ENCODE measurements at regions not wholly inside any gene's neighbourhood (a gene's known extent, or its start where the extent isn't known, plus 50 kb on each side); places are given as distances from the start of the nearest gene placed in this dataset.
"Not testable (repeated sequence)": the region's sequence is repeated elsewhere in the genome, so short reads cannot be mapped to it uniquely, and the experiment has no call there.

GRCh38 chr6:102808944-102809505 lies 1415.5 kb downstream of the GRIK2 start:
- not testable (repeated sequence) for DNase-seq

GRCh38 chr6:102799051-102799450 lies 1405.5 kb downstream of the GRIK2 start:
- DNase-seq: no peak

GRCh38 chr6:102798636-102799035 lies 1405.1 kb downstream of the GRIK2 start:
- DNase-seq: no peak

- no peak for DNase-seq
Measured at GRCh38 chr6:102793752-102794151, 1400.2 kb downstream of the GRIK2 start.

GRCh38 chr6:102774326-102774725 lies 1380.8 kb downstream of the GRIK2 start:
- no peak for DNase-seq

GRCh38 chr6:102773636-102774035 lies 1380.1 kb downstream of the GRIK2 start:
- DNase-seq: no peak

GRCh38 chr6:102766963-102767362 lies 1373.5 kb downstream of the GRIK2 start:
- no peak for DNase-seq

- no peak for DNase-seq
Measured at GRCh38 chr6:102764317-102764716, 1370.8 kb downstream of the GRIK2 start.

GRCh38 chr6:102763891-102764290 lies 1370.4 kb downstream of the GRIK2 start:
- no peak for DNase-seq

GRCh38 chr6:102761872-102762271 lies 1368.4 kb downstream of the GRIK2 start:
- no peak for DNase-seq

- DNase-seq: no peak
Measured at GRCh38 chr6:102759415-102759814, 1365.9 kb downstream of the GRIK2 start.

GRCh38 chr6:102758536-102758935 lies 1365.0 kb downstream of the GRIK2 start:
- not testable (repeated sequence) for DNase-seq

- no peak for DNase-seq
Measured at GRCh38 chr6:102749210-102749971, 1355.9 kb downstream of the GRIK2 start.

GRCh38 chr6:102746941-102747340 lies 1353.4 kb downstream of the GRIK2 start:
- DNase-seq: no peak

GRCh38 chr6:102742754-102743356 lies 1349.3 kb downstream of the GRIK2 start:
- DNase-seq: no peak

- no peak for DNase-seq
Measured at GRCh38 chr6:102742028-102742427, 1348.5 kb downstream of the GRIK2 start.

- no peak for DNase-seq
Measured at GRCh38 chr6:102736941-102737368, 1343.4 kb downstream of the GRIK2 start.

GRCh38 chr6:102732898-102733297 lies 1339.4 kb downstream of the GRIK2 start:
- DNase-seq: no peak

- not testable (repeated sequence) for DNase-seq
Measured at GRCh38 chr6:102722086-102722485, 1328.6 kb downstream of the GRIK2 start.

- DNase-seq: no peak
Measured at GRCh38 chr6:102717737-102718456, 1324.4 kb downstream of the GRIK2 start.

- DNase-seq: no peak
Measured at GRCh38 chr6:102717252-102717651, 1323.7 kb downstream of the GRIK2 start.

GRCh38 chr6:102701019-102701418 lies 1307.5 kb downstream of the GRIK2 start:
- DNase-seq: no peak

GRCh38 chr6:102686461-102686860 lies 1293.0 kb downstream of the GRIK2 start:
- DNase-seq: no peak

- no peak for DNase-seq
Measured at GRCh38 chr6:102680413-102680812, 1286.9 kb downstream of the GRIK2 start.

Measured in activated CD4-positive, CD25-positive, alpha-beta regulatory T cell treated with anti-CD3 and anti-CD28 coated beads, Interleukin-2, amount 50 U/mL, for 72 hours (primary cell).